Keratinocyte (primary cell): ENCODE measurements at regions not wholly inside any gene's neighbourhood (a gene's known extent, or its start where the extent isn't known, plus 50 kb on each side); places are given as distances from the start of the nearest gene placed in this dataset.
"Not testable (repeated sequence)": the region's sequence is repeated elsewhere in the genome, so short reads cannot be mapped to it uniquely, and the experiment has no call there.

Experiments used
- DNase-seq: peaks from one replicate; pipeline ENCODE4 v3.0.0-alpha.2; 2011; ENCODE audit warnings: low read depth, missing footprints, low spot score
- FAIRE-seq: peaks from 2 replicates; lab custom pipeline; 2011; peaks lifted over from hg19 to GRCh38; lab: Jason Lieb, UNC
- H2AFZ ChIP-seq: 2 replicates; pipeline ENCODE4 v1.6.0; 2012; ENCODE audit warnings: low read length, control low read depth, inconsistent platforms; ENCODE audit not compliant: control insufficient read depth
- H3K27ac ChIP-seq: 2 replicates; pipeline ENCODE4 v1.5.1; 2011; ENCODE audit warnings: low read length; ENCODE audit not compliant: control insufficient read depth, insufficient read depth
- H3K27me3 ChIP-seq: 3 replicates; pipeline ENCODE4 v1.6.0; 2011; ENCODE audit warnings: low read length; ENCODE audit not compliant: control insufficient read depth, insufficient read depth; ENCODE audit errors: extremely low read depth
- H3K36me3 ChIP-seq, 2 experiments: 2 replicates in 1 of 2; 3 replicates in 1 of 2; pipeline ENCODE4 v1.5.1; 2011; ENCODE audit warnings: low read length in 2 of 2, mild to moderate bottlenecking in 1 of 2; ENCODE audit not compliant: control insufficient read depth in 2 of 2, insufficient read depth in 2 of 2; ENCODE audit errors: extremely low read depth in 1 of 2
- H3K4me1 ChIP-seq: 3 replicates; pipeline ENCODE4 v1.5.1; 2011; ENCODE audit warnings: low read length; ENCODE audit not compliant: control insufficient read depth, insufficient read depth; ENCODE audit errors: extremely low read depth
- H3K4me2 ChIP-seq: 3 replicates; pipeline ENCODE4 v1.6.0; 2011; ENCODE audit warnings: low read depth, low read length; ENCODE audit not compliant: control insufficient read depth, insufficient read depth; ENCODE audit errors: extremely low read depth
- H3K4me3 ChIP-seq, 3 experiments: fragments of 200-600 bp in 1 of 3; sonication (generic) in 1 of 3; 2 replicates in 2 of 3; 3 replicates in 1 of 3; pipeline ENCODE4 v1.5.1; 2011 to 2016; ENCODE audit warnings: low read length in 3 of 3, mild to moderate bottlenecking in 3 of 3, control low read depth in 2 of 3, inconsistent platforms in 1 of 3, low read depth in 1 of 3, mixed read lengths in 1 of 3, mixed run types in 1 of 3, moderate library complexity in 1 of 3; ENCODE audit not compliant: control insufficient read depth in 2 of 3, insufficient read depth in 2 of 3; ENCODE audit errors: extremely low read depth in 1 of 3
- H3K79me2 ChIP-seq: 2 replicates; pipeline ENCODE4 v1.6.0; 2012; ENCODE audit warnings: low read length; ENCODE audit not compliant: control insufficient read depth, insufficient read depth
- H3K9ac ChIP-seq: 3 replicates; pipeline ENCODE4 v1.6.0; 2011; ENCODE audit warnings: low read length; ENCODE audit not compliant: control insufficient read depth, insufficient read depth; ENCODE audit errors: extremely low read depth
- H3K9me1 ChIP-seq: 3 replicates; pipeline ENCODE4 v1.6.0; 2011; ENCODE audit warnings: low read length; ENCODE audit not compliant: control insufficient read depth, insufficient read depth; ENCODE audit errors: extremely low read depth
- H3K9me3 ChIP-seq: 2 replicates; pipeline ENCODE4 v1.5.1; 2012; ENCODE audit warnings: low read depth, low read length; ENCODE audit not compliant: control insufficient read depth
- H4K20me1 ChIP-seq: 3 replicates; pipeline ENCODE4 v1.6.0; 2011; ENCODE audit warnings: low read length; ENCODE audit not compliant: control insufficient read depth, insufficient read depth; ENCODE audit errors: extremely low read depth
- EZH2 ChIP-seq: IDR thresholded peaks from one replicate; pipeline ENCODE4 v1.6.1; 2012; ENCODE audit warnings: inconsistent platforms, mild to moderate bottlenecking, low read length, moderate library complexity
- dilution Hi-C: fragments of 300-500 bp; cut with MboI; formaldehyde crosslinking; loops from one replicate; pipeline ENCODE4 v1.7.0; 2020; ENCODE audit warnings: low sequenced_read_pairs; ENCODE audit not compliant: extremely low pct_ligation_motif_present
- TF ChIP-seq, protein P1 (sequence below), 3 experiments: IDR thresholded peaks in 1 of 3; conservative IDR thresholded peaks in 1 of 3; optimal IDR thresholded peaks in 1 of 3; 2 replicates in 2 of 3; 3 replicates in 1 of 3; pipeline versions ENCODE3 to v1.5.1; 2011; ENCODE audit warnings: low read length in 3 of 3, mild to moderate bottlenecking in 3 of 3, moderate library complexity in 2 of 3, control low read depth in 1 of 3, inconsistent platforms in 1 of 3; ENCODE audit not compliant: insufficient read depth in 2 of 3; ENCODE audit errors: extremely low read depth in 1 of 3

DNA sequence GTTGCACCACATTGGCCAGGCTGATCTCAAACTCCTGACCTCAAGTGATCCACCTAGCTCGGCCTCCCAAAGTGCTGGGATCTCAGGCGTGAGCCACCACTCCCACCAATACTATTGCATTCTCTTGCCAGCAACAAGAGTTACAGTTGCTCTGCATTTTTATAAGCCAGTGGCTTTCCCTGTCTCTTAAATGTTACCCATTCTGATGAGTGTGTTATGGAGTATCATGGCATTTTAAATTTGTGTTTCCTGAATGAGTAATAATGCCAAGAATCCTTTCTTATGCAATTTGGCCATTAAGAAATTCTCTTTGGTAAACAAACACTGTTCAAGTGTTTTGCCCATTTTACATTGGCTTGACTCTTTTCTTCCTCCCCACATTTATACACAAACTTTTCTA is 163.0 kb downstream of the PPIAL4G start:
- peaks cover 25% of the 10 kb centered on the region for H3K27me3 ChIP-seq

DNA sequence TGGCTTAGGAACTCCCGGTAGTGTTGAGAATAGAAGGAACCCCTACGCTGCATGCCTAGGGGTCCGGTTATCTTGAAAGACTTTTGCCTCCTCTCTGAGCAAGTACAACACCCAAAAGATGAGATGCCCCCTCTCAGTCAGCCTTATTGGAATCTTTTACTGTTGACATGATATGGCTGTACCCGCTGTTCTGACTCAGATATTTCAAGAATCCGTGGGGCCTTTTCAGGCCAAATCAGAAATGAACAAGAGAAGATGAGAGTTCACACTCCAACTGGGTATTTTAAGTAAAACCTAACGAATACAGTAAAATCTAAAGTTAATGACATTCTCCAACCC is 164.2 kb downstream of the PPIAL4G start:
- FAIRE-seq: no peak
- H2AFZ ChIP-seq: no peak overlapping the region

More for the DNA sequence above, 163.0 kb downstream of the PPIAL4G start:
- H2AFZ ChIP-seq, H3K9ac ChIP-seq, H4K20me1 ChIP-seq, dilution Hi-C loops, H3K36me3 ChIP-seq, H3K9me3 ChIP-seq, H3K4me3 ChIP-seq, H3K79me2 ChIP-seq, H3K27ac ChIP-seq, H3K4me1 ChIP-seq, H3K4me2 ChIP-seq, DNase-seq, H3K9me1 ChIP-seq, FAIRE-seq: not testable (repeated sequence)

More for the DNA sequence above, 164.2 kb downstream of the PPIAL4G start:
- no peak for DNase-seq
- Histone ChIP-seq H4K20me1 (no peaks in the 10 kb centered on the region), H3K36me3 (no peaks in the 10 kb centered on the region), H3K9me3 (no peaks in the 10 kb centered on the region), H3K4me1 (no peaks in the 10 kb centered on the region), H3K4me2 (no peak overlapping the region), H3K9ac (no peak overlapping the region), H3K79me2 (no peaks in the 10 kb centered on the region), H3K27ac (no peak overlapping the region), H3K4me3 (no peak overlapping the region), H3K27me3 (peaks cover 25% of the 10 kb centered on the region), H3K9me1 (no peaks in the 10 kb centered on the region)
- dilution Hi-C loops: no loop called here
- TF ChIP-seq, protein P1, sequence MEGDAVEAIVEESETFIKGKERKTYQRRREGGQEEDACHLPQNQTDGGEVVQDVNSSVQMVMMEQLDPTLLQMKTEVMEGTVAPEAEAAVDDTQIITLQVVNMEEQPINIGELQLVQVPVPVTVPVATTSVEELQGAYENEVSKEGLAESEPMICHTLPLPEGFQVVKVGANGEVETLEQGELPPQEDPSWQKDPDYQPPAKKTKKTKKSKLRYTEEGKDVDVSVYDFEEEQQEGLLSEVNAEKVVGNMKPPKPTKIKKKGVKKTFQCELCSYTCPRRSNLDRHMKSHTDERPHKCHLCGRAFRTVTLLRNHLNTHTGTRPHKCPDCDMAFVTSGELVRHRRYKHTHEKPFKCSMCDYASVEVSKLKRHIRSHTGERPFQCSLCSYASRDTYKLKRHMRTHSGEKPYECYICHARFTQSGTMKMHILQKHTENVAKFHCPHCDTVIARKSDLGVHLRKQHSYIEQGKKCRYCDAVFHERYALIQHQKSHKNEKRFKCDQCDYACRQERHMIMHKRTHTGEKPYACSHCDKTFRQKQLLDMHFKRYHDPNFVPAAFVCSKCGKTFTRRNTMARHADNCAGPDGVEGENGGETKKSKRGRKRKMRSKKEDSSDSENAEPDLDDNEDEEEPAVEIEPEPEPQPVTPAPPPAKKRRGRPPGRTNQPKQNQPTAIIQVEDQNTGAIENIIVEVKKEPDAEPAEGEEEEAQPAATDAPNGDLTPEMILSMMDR (optimal IDR thresholded peaks at IDR 0.05 in 1 of 3, IDR thresholded peaks at IDR 0.05 in 1 of 3, conservative IDR thresholded peaks at IDR 0.05 in 1 of 3; ENCODE audit: extremely low read depth in 1 of 3, insufficient read depth in 2 of 3, low read length in 3 of 3): no peak
- no peak for TF ChIP-seq EZH2
